ENCODE measurements at regions not wholly inside any gene's neighbourhood (a gene's known extent, or its start where the extent isn't known, plus 50 kb on each side); places are given as distances from the start of the nearest gene placed in this dataset.

DNA sequence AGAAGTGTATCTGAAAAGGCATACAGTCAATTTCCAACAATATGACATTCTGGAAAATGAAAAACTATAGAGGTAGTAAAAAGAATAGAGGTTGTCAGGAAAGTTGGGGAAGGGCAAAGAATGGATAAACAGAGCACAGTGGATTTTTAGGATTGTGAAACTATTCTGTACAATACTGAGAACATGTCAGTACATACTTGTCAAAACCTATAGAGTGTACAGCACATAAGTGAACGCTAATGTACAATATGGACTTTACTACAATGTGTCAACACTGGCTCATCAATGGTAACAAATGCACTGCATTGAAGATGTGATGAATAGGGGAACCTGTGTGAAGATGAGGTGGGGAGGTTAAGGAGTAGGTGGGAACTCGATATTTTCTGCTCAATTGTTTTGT, 483.0 kb upstream of the PFKP start:
- H3K79me2 ChIP-seq (ENCODE audit: insufficient read depth, low read depth, low read length): no peaks in the 10 kb centered on the region
- no peak for DNase-seq (ENCODE audit: low spot score)
- TF ChIP-seq, protein P1, sequence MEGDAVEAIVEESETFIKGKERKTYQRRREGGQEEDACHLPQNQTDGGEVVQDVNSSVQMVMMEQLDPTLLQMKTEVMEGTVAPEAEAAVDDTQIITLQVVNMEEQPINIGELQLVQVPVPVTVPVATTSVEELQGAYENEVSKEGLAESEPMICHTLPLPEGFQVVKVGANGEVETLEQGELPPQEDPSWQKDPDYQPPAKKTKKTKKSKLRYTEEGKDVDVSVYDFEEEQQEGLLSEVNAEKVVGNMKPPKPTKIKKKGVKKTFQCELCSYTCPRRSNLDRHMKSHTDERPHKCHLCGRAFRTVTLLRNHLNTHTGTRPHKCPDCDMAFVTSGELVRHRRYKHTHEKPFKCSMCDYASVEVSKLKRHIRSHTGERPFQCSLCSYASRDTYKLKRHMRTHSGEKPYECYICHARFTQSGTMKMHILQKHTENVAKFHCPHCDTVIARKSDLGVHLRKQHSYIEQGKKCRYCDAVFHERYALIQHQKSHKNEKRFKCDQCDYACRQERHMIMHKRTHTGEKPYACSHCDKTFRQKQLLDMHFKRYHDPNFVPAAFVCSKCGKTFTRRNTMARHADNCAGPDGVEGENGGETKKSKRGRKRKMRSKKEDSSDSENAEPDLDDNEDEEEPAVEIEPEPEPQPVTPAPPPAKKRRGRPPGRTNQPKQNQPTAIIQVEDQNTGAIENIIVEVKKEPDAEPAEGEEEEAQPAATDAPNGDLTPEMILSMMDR (conservative IDR thresholded peaks at IDR 0.05; ENCODE audit: low read length): no peak
- no peak for TF ChIP-seq EZH2phosphoT487 (IDR thresholded peaks at IDR 0.05; ENCODE audit: borderline replicate concordance, low read depth, low read length)
- no peak overlapping the region for H3K4me3 ChIP-seq (ENCODE audit: low read depth, low read length, poor library complexity, severe bottlenecking)
- ChIA-PET CTCF (ENCODE audit: unreplicated experiment) (no interaction called here), POLR2A (no interaction called here)
- no TSS peak for BruUV-seq (replicated peaks)
- H2AFZ ChIP-seq (ENCODE audit: low read length): no peak overlapping the region
- no peaks in the 10 kb centered on the region for H4K20me1 ChIP-seq (ENCODE audit: insufficient read depth, low read length)
- no peak overlapping the region for H3K27ac ChIP-seq (ENCODE audit: low read depth, low read length, poor library complexity, severe bottlenecking)
- intact Hi-C loops (cut with micrococcal nuclease; ENCODE audit: unreplicated experiment): no loop called here
- no peaks in the 10 kb centered on the region for H3K4me1 ChIP-seq (ENCODE audit: insufficient read depth, low read length, poor library complexity, severe bottlenecking)
- no peak overlapping the region for H3K4me2 ChIP-seq (ENCODE audit: low read length)
- no peaks in the 10 kb centered on the region for H3K36me3 ChIP-seq (ENCODE audit: insufficient read depth, low read length)
- H3K9me3 ChIP-seq (ENCODE audit: low read length): no peaks in the 10 kb centered on the region
- no peaks in the 10 kb centered on the region for H3K9me2 ChIP-seq (ENCODE audit: insufficient read depth, low read length)

- Histone ChIP-seq H4K20me1 (ENCODE audit: insufficient read depth, low read length) (no peaks in the 10 kb centered on the region), H2AFZ (ENCODE audit: low read length) (no peak overlapping the region), H3K4me3 (ENCODE audit: low read depth, low read length, poor library complexity, severe bottlenecking) (no peak overlapping the region), H3K9me2 (ENCODE audit: insufficient read depth, low read length) (no peaks in the 10 kb centered on the region), H3K36me3 (ENCODE audit: insufficient read depth, low read length) (no peaks in the 10 kb centered on the region), H3K9me3 (ENCODE audit: low read length) (no peaks in the 10 kb centered on the region), H3K4me1 (ENCODE audit: insufficient read depth, low read length, poor library complexity, severe bottlenecking) (no peaks in the 10 kb centered on the region), H3K27ac (ENCODE audit: low read depth, low read length, poor library complexity, severe bottlenecking) (no peak overlapping the region), H3K4me2 (ENCODE audit: low read length) (no peak overlapping the region), H3K79me2 (ENCODE audit: insufficient read depth, low read depth, low read length) (no peaks in the 10 kb centered on the region)
- ChIA-PET CTCF (ENCODE audit: unreplicated experiment) (no interaction called here), POLR2A (no interaction called here)
- intact Hi-C loops (cut with micrococcal nuclease; ENCODE audit: unreplicated experiment): no loop called here
- BruUV-seq (replicated peaks): no TSS peak
- TF ChIP-seq EZH2phosphoT487 (IDR thresholded peaks at IDR 0.05; ENCODE audit: borderline replicate concordance, low read depth, low read length): no peak
- TF ChIP-seq, protein P1 (conservative IDR thresholded peaks at IDR 0.05; ENCODE audit: low read length): no peak
- DNase-seq (ENCODE audit: low spot score): no peak
Observed at GRCh38 chr10:2576892-2577291, 490.5 kb upstream of the PFKP start.

- H3K4me1 ChIP-seq (ENCODE audit: insufficient read depth, low read length, poor library complexity, severe bottlenecking): no peaks in the 10 kb centered on the region
- POLR2A ChIA-PET: no interaction called here
- no peak overlapping the region for H3K4me3 ChIP-seq (ENCODE audit: low read depth, low read length, poor library complexity, severe bottlenecking)
- no TSS peak for BruUV-seq (replicated peaks)
- no peak for DNase-seq (ENCODE audit: low spot score)
- TF ChIP-seq EZH2phosphoT487 (IDR thresholded peaks at IDR 0.05; ENCODE audit: borderline replicate concordance, low read depth, low read length): no peak
- TF ChIP-seq, protein P1 (conservative IDR thresholded peaks at IDR 0.05; ENCODE audit: low read length): no peak
- no peaks in the 10 kb centered on the region for H3K36me3 ChIP-seq (ENCODE audit: insufficient read depth, low read length)
- no peaks in the 10 kb centered on the region for H3K9me3 ChIP-seq (ENCODE audit: low read length)
- H3K79me2 ChIP-seq (ENCODE audit: insufficient read depth, low read depth, low read length): no peaks in the 10 kb centered on the region
- H4K20me1 ChIP-seq (ENCODE audit: insufficient read depth, low read length): no peaks in the 10 kb centered on the region
- intact Hi-C loops (cut with micrococcal nuclease; ENCODE audit: unreplicated experiment): no loop called here
- H2AFZ ChIP-seq (ENCODE audit: low read length): no peak overlapping the region
- CTCF ChIA-PET (ENCODE audit: unreplicated experiment): no interaction called here
- no peak overlapping the region for H3K4me2 ChIP-seq (ENCODE audit: low read length)
- no peak overlapping the region for H3K27ac ChIP-seq (ENCODE audit: low read depth, low read length, poor library complexity, severe bottlenecking)
- no peaks in the 10 kb centered on the region for H3K9me2 ChIP-seq (ENCODE audit: insufficient read depth, low read length)
Observed at GRCh38 chr10:2575460-2575859, 491.9 kb upstream of the PFKP start.
